Right ventricle myocardium superior (tissue), 1 donor: ENCODE measurements at regions not wholly inside any gene's neighbourhood (a gene's known extent, or its start where the extent isn't known, plus 50 kb on each side); places are given as distances from the start of the nearest gene placed in this dataset.

Source experiments
- ATAC-seq: fragments of 200-7000 bp; cut with Tn5 transposase; one replicate; pipeline ENCODE4 v1.9.1; 2020; ENCODE audit warnings: mild to moderate bottlenecking; ENCODE audit not compliant: poor library complexity
- DNase-seq: peaks from one replicate; pipeline ENCODE4 v3.0.0-alpha.2; 2020
- intact Hi-C: fragments of 100-400 bp; cut with DNase I; formaldehyde crosslinking; loops from one replicate; pipeline ENCODE4 v1.11.2; 2022
- donor health status: DM: no; HTN: yes; CAD: no; lungs with severe emphysema.

DNA sequence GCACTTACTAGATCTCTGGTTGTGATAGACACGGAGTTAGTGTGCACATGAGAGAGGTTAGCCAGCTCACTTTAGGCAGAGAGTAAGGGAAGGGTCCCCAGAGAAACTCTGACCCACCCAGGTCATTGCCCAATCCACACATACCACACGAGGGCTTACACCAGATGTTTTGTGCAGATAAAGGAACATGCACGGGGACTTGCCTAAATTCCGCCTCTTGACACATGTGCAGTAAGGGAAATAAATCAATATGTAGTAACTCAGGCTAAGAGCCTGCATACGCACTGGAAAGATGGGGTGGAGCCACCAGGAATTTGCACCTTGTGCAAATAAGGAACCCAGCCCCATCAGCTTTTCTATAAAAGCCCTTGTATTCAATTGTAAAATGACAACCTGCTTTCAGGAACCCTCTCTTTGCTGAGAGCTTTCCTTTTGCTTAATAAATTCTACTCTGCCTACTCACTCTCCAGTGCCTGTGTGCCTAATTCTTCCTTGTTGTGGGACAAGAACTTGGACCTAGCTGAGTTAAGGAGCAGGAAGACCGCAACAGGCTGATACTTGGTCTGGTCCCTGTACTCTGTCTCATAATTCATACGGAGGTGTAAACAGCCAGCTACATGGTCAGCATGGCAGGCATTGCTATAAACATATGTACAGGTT lies 120.2 kb downstream of the EMP1 start:
- intact Hi-C loops, result no loop called here
- DNase-seq (no peak), ATAC-seq (no peak)

DNA sequence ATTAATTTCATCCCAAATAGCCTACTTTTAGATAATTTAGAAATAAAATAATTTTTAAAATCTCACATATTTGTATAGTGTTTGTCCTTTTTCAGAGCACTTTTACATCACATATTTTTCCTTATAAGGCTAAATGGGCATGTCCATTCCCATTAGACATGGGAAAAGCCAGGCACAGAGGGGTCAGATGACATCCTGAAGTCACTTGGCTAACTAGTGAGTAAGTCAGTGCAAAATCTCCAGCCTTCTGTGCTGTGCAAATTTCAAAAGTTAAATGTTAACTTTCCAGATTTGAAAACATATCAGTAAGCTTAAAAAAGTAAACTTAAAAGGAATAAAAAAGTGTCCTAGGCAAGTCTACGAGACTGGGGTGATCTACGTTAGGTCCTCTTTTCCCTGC lies 117.4 kb downstream of the EMP1 start:
- no peak for ATAC-seq
- intact Hi-C loops, result no loop called here

DNA sequence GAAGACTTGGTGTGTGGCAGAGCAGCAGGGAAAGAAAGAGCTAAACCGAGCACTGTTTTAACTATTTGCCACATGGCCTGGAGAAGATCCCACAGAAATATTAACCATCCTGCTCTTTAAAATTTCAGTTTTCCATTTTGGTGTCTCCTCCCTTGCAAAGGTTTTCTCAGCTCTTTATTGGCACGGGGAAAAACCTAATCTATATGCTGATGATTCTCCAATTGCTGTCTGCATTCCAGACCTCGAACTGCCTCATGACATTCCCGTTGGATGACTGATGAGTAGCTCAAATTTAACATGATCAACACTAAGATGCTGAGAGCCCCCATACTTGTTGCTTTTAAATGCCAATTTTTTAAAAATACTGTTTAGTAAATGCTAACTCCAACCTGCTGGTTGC lies 115.0 kb downstream of the EMP1 start:
- ATAC-seq, result no peak
- intact Hi-C loops, result no loop called here

More for the DNA sequence above, 117.4 kb downstream of the EMP1 start:
- no peak for DNase-seq

DNA sequence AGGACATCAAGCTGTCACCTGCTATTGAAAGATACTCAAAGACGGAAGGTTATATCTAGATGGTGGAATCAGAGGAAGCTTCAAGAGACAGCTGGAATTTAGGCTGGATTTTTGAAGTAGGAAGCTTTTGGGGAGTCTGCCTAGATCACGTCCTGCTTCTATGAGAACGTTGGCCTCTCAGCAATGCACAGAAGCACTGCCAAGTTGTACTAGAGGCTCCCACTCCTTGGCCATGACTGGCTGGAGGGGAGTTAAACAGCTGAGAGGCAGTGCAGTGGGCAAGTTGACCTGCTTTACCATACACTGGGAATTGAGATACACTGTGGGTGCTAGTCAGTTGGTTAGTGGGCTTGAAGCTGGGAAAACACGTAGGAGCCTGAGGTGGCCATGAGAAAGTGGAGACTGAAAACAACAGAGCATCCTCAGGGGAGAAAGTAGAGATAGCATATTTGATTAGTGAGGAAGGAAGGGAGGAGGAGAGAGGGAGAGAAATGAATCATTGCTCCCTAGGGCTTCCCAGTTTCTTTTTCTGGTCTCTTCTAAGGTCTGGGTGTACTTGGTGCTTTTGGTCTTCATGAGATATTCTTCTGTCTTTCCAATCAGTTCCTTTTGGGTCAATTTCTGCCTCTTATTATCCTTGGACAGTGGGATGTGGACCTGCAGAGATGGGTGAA lies 110.8 kb downstream of the EMP1 start:
- intact Hi-C loops, result no loop called here
- ATAC-seq (no peak), DNase-seq (no peak)

More for the DNA sequence above, 115.0 kb downstream of the EMP1 start:
- DNase-seq, result no peak

DNA sequence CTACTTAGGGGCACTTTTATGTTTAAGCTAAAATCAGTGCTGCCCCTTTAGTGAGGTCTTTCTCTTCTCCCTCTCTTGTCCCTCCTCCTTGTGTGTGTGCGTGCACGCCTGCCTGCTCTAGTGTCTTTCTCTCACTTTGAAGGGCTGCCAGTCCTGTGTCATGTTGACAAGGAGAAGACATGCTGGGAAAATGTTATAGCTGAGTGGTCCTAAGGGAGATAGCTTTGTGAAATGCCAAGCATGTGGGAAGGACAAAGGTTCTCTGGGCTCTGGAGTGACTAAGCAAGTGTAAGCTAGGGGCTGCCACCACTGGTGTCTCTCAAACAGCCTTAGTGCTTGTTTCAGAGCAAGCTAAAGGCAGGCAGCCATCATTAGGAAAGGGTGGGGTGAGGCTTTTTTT lies 108.4 kb downstream of the EMP1 start:
- ATAC-seq (no peak), DNase-seq (no peak)
- intact Hi-C loops, result no loop called here

DNA sequence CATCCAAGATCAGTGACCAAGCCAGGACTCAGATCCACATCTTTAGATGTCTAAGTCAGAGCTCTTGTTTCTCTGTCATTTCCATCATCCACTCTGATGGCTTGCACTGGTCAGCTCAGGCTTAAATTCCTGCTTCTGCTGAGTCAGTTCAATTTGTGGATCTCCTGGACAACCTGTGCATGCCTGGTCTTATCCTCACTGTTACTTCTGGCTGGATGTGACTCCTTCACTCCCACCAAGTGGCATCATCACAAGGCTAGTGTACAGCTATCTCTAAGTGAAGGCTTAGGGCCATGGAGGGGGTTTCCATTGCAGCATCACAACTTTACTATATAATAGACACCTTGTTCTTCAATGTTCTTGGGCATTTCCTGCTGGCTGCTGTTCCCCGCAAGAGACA lies 102.9 kb downstream of the EMP1 start:
- DNase-seq (no peak), ATAC-seq (no peak)
- intact Hi-C loops, result no loop called here

DNA sequence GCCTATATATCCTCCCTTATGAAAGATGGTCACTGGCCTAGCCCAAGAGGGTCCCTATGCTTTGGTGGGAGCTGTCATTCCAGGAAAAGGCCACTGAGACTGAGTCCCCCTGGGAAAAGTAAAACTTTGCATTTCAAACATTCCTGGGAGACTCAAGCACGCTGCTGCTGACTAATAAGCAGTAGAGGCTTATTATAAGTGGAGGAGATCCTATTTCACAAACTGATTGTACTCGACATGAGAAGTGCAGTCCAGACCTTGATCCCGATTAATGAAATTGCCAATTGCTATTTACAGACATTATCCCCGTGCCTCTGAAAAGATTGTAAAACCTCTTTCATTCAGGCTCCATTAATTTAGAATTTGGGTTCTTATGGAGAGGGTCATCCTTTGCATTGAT lies 96.6 kb downstream of the EMP1 start:
- intact Hi-C loops, result no loop called here
- ATAC-seq, result no peak

DNA sequence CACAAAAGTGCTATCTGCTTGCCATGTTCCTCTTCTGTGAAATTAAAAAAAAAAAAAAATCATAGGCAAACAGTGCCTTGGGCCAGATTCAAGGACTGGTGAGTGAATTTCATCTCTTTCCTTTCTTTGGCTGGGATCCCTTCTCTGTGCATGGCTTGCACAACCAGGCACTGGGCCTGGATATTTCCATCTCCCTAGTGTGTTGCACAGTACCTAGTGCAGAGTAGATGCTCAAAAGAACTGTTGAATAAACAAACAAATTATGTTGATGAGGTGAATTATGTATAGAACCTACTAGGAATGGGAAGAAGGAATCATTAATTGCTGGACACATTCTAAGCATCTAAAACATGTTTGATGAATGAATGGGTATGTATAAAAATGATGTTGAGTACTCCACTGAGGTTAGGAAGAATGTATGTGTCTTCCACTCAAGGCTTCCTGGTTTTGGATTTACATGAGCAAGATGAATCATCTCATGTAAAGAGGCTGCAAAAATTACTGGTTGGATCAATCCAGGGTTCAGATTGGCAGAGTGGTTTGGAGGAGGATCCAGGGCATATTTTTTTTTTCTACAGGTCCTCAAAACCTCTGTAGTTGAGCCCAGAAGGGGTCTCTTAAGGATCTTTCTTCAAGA lies 93.2 kb downstream of the EMP1 start:
- intact Hi-C loops, result no loop called here
- ATAC-seq (peak; percentile 92), DNase-seq (peak; percentile 49)

More for the DNA sequence above, 96.6 kb downstream of the EMP1 start:
- no peak for DNase-seq

DNA sequence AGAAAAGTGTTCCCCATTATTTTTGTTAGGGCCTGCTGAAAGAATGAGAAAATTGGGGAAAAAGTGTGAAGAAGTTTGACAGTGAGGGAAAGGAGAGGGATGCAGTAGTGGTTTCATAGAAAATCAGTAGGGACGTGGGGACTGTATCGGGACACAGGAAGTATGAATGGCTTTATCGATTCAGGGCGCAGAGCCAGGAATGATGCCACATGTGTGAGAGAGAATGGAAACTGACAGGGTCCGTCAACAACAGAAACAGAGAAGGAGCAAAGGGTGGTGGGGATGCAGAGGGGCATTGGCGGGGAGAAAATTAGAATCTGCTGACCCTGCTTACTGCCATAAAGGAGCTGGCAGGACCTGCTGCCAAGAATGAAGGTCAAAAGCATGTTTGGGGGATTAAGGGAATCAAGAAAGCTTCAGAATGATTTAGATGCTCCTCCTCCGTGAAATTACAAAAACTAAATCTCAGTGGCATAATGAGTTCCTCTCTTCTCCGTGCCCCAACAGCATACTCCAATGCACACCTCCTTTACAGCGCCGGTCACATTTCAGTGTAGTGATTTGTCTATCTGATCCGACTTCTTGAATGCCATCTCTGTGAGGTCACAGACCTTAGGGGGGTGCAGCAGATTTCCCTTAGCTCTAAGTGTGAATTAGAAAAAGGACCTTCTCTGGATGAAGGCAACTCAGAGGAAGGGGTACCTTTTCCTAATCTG lies 92.6 kb downstream of the EMP1 start:
- DNase-seq (no peak), ATAC-seq (no peak)
- intact Hi-C loops, result no loop called here

DNA sequence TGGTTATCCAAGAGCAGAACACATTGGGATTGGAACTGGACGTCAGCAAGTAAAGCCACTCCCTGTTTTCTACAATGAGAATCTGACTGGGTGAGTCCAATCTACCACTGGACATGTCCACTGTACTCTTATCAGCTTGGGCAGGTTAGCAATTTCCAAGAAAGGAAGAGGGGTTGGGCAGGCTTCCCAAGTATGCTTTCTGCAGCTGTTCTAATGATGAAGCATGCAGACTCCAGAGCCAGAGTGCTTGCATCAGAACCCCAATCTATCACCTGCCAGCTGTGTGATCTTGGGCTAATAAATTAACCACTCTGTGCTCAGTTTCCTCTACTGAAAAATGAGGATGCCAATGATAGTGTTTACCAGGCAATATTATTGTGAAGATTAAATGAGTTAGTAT lies 92.0 kb downstream of the EMP1 start:
- intact Hi-C loops, result no loop called here
- no peak for DNase-seq
- ATAC-seq, result peak; percentile 51

DNA sequence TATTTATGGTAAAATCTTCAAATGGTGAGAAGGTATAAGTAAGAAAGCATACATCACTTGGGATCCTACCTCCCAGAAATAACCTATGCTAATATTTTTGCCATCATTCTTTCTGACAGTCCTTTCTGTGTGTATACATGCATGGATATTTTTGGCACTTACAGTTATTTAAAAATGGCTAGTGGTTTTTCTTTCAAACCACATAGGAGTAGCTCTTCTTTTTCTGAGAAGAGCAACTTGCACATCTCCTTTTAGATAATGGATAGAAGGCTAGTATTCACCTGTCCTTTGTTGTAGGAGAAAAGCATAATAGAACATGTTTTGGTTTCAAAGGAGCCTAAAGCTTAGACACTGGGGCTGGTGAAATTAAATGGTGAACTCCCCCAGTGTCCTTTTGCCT lies 87.3 kb downstream of the EMP1 start:
- DNase-seq (no peak), ATAC-seq (no peak)
- intact Hi-C loops, result no loop called here

DNA sequence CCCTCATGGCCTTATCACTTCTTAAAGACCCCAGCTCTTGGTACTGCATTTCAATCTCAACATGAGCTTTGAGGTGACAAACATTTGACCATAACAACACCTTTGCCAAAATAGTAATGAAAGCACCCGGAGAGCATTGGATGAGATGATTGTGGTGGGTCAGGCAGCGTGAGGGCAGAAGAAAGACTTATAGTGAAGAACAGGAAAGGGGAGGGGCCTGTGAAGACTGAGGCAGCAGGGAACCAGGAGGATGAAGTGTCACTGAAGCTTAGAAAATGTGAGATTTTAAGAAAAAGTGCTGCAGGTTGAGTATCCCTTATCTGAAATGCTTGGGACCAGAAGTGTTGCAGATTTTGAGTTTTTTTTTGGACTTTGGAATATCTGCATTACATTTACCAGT lies 86.3 kb downstream of the EMP1 start:
- DNase-seq, result no peak
- no peak for ATAC-seq
- intact Hi-C loops, result no loop called here

DNA sequence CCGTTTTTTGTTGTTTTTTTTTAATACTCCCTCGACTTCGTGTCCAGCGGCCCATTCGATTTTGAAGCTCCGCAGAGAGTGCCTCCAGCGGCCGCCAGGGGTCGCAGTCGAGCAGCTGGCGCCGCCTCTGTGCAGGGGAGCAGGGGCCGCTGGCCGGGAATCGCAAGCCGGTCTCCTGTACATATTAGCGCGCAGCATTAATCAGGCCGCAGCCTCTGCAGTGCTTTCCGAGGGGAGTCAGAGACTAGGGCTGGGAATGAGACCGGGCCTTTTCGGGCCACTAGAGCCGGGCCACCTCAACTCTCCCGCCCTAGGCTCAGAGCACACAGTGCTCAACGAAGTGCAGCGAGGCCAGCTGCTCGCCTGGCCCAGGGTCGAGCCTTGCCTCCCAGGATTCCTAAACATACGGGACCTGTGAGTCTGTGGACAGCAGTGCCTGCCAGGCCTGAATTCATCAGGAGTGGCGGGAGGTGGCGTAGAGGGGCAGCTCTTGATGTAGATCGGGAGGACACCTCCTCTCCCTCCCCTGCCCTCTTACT lies 81.8 kb downstream of the EMP1 start:
- peak; percentile 84 for DNase-seq
- intact Hi-C loops, result loop anchor here (5.0 kb wide), 1 partner anchor 254 kb away; no protein-coding TSS in a partner anchor
- peak; percentile 99 for ATAC-seq

DNA sequence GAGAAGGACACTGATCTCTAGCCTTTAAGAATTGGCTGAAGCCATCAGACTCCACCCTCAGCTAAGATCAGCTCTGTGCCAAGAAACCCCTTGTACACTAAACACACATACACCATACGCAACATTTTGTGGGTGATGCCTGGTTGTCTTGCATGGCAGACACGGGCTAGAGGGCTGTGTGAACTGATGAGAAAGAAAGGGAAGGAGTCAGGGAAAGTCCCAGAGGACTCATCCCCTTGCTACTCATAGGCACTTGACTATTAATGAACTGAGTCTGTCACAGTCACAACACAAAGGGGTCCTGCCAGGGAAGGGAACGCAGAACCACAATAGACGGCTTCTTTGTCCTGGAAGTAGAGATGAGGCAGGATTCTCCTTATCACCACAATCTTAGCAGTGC lies 80.8 kb downstream of the EMP1 start:
- DNase-seq (no peak), ATAC-seq (no peak)
- intact Hi-C loops, result loop anchor here (2.0 to 5.0 kb wide), 2 partner anchors 255 to 384 kb away; no protein-coding TSS in a partner anchor

DNA sequence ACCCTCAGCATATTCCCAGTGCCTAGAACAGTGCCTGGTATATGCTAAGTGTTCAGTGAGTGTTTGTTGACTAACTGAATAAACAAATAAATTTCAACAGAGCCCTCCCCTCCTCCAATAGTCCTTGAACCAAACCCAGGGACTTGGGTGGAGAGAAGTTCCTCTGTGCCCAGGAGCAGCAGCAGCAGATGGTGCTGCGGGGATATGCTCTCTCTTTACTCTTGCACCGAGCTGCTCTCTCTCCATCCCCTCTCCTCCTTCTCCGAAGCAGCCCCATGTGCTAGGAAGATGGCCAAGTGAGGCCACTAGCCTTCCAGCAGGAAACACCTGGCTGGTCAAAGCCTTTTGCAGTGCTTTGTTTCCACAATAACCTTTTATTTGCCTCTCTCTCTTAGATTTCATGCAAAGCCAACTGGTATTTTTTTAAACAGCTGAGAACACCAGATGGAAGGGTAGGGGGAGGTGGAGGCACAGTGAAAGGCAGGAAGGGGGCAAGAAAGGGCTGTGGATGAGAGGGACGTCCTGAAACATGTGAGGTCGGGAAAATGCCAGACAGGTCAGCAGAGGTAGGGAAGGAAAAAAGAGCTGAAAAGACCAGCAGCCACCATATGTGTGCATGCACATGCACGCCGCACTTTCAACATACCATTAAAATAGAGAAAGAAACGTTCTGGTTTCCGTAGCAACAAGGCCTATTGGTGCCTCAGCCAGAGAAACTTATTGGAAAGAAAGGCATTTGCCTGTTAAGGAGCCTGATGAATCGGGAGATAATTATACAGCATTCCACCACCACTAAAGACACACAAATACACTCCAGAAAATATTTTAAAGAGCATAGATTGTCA lies 78.9 kb downstream of the EMP1 start:
- intact Hi-C loops, result loop anchor here (2.0 to 5.0 kb wide), 2 partner anchors 257 to 385 kb away; no protein-coding TSS in a partner anchor
- no peak for DNase-seq
- ATAC-seq, result no peak

DNA sequence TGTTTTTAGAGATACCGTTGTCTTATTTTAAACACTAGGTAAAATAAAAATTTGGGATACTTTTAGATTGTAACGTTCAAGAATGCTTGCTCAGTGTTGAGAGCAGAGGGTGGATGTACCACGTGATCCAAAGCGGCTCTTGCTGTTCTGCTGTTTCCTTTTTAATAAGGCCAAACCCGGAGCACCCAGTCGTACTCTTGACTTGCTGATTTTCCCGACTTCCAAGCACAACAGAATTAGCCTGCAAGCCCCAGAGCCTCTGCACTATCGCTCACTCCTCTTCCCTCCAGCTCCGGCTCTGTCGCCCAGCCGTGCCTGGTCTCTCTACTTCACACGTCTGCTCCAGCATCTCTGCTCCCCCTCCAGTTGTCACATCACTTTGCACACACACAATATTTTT lies 77.3 kb downstream of the EMP1 start:
- ATAC-seq (no peak), DNase-seq (no peak)
- intact Hi-C loops, result no loop called here

DNA sequence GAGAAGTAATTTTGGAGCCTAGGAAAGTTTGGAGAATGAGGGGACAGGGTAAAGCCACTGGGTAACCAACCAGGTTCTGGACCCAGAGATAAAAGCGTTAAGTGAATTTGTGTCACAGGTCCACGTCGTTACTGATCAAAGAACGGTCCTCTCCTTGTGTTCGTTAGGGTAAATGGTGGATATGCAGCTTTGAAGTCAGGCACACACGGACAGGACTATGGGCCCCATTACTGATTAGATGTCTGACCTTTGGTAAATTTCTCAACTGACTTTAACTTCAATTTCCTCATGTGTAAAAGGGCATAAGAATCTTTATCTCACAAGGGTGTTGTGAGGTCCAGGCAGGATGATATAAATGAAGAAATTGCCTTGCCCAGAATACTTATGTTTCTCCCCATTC lies 76.6 kb downstream of the EMP1 start:
- no peak for DNase-seq
- intact Hi-C loops, result no loop called here
- no peak for ATAC-seq

DNA sequence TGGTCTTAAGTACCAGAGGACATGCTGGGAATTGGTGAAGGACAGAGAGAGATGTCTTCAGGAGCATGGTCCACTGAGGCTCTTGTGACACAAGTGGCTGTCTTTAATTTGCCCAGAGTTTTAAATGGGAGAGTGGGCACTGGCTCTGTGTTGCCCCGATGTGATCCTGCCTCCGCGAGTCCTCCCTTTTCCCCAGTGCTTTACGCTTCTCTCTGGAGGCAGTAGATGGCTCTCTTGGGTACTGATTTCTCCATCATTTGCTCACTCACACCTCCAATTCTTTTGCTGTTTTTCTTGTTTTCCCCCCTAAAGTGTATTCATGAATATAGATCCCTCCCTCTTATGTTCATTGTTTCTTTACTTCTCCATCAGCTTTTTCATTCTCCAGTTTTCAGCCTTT lies 74.3 kb downstream of the EMP1 start:
- ATAC-seq, result no peak
- DNase-seq, result no peak
- intact Hi-C loops, result no loop called here
